Glomerular visceral epithelial cell (primary cell): ENCODE measurements at regions not wholly inside any gene's neighbourhood (a gene's known extent, or its start where the extent isn't known, plus 50 kb on each side); places are given as distances from the start of the nearest gene placed in this dataset.
"Not testable (repeated sequence)": the region's sequence is repeated elsewhere in the genome, so short reads cannot be mapped to it uniquely, and the experiment has no call there.

Experiments used
- DNase-seq: peaks from one replicate; pipeline ENCODE4 v3.0.0-alpha.2; 2016; ENCODE audit errors: extremely low spot score

- DNase-seq: no peak
Observed at GRCh38 chr10:83516788-83517187, 622.5 kb upstream of the GHITM start.

GRCh38 chr10:83517456-83517855 lies 621.9 kb upstream of the GHITM start:
- no peak for DNase-seq

- no peak for DNase-seq
Observed at GRCh38 chr10:83518779-83519178, 620.5 kb upstream of the GHITM start.

GRCh38 chr10:83520386-83520785 lies 618.9 kb upstream of the GHITM start:
- DNase-seq: not testable (repeated sequence)

- no peak for DNase-seq
Observed at GRCh38 chr10:83522456-83522855, 616.9 kb upstream of the GHITM start.

- DNase-seq: peak; percentile 1
Observed at GRCh38 chr10:83522881-83523386, 616.4 kb upstream of the GHITM start.

- DNase-seq: no peak
Observed at GRCh38 chr10:83527934-83528333, 611.4 kb upstream of the GHITM start.

GRCh38 chr10:83533290-83533689 lies 606.0 kb upstream of the GHITM start:
- no peak for DNase-seq

- DNase-seq: no peak
Observed at GRCh38 chr10:83536426-83536825, 602.9 kb upstream of the GHITM start.

- DNase-seq: no peak
Observed at GRCh38 chr10:83538047-83538446, 601.3 kb upstream of the GHITM start.

- peak; percentile 13 for DNase-seq
Observed at GRCh38 chr10:83539528-83540308, 599.6 kb upstream of the GHITM start.

- no peak for DNase-seq
Observed at GRCh38 chr10:83541046-83541445, 598.3 kb upstream of the GHITM start.

- no peak for DNase-seq
Observed at GRCh38 chr10:83542774-83543411, 596.4 kb upstream of the GHITM start.

GRCh38 chr10:83543691-83544462 lies 595.4 kb upstream of the GHITM start:
- DNase-seq: no peak

GRCh38 chr10:83545901-83546391 lies 593.4 kb upstream of the GHITM start:
- no peak for DNase-seq

GRCh38 chr10:83551190-83551589 lies 588.1 kb upstream of the GHITM start:
- DNase-seq: not testable (repeated sequence)

GRCh38 chr10:83553366-83553765 lies 585.9 kb upstream of the GHITM start:
- no peak for DNase-seq

- no peak for DNase-seq
Observed at GRCh38 chr10:83555264-83555663, 584.0 kb upstream of the GHITM start.

GRCh38 chr10:83562381-83562780 lies 576.9 kb upstream of the GHITM start:
- no peak for DNase-seq

- no peak for DNase-seq
Observed at GRCh38 chr10:83564889-83565588, 574.3 kb upstream of the GHITM start.

GRCh38 chr10:83572036-83572435 lies 567.3 kb upstream of the GHITM start:
- no peak for DNase-seq

- no peak for DNase-seq
Observed at GRCh38 chr10:83574770-83575169, 564.5 kb upstream of the GHITM start.
